Stimulated activated CD4-positive, alpha-beta T cell treated with anti-CD3 and anti-CD28 coated beads, Interleukin-2, amount 100 ng/mL, for 48 hours (primary cell): ENCODE measurements at regions not wholly inside any gene's neighbourhood (a gene's known extent, or its start where the extent isn't known, plus 50 kb on each side); places are given as distances from the start of the nearest gene placed in this dataset.
"Not testable (repeated sequence)": the region's sequence is repeated elsewhere in the genome, so short reads cannot be mapped to it uniquely, and the experiment has no call there.

Source experiments
- DNase-seq, 2 donors: peaks; one replicate each; pipeline ENCODE4 v3.0.0-alpha.2; 2020

- DNase-seq = no peak
Measured at GRCh38 chr4:64001229-64001898, 407.9 kb downstream of the TECRL start.

DNA sequence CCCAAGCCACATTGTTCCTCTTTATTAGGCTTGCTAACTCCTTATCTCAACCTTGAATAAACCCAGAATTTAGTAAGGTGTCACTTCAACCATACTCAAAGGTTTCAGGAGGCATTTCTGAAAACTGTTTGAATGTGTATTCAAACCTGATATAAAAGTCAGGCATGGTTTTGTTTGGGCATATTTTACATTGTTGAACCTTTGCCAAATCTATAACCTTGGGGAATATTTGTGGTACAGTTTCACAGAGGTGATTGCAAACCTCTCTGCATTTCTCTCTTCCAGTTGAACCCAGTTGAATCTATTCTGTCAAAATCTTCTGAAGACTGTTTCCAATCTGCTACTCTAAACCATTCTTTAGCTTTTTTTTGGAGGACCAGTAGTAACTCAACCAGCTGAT lies 409.0 kb downstream of the TECRL start:
- DNase-seq = no peak

GRCh38 chr4:63986253-63986652 lies 423.0 kb downstream of the TECRL start:
- no peak for DNase-seq

DNA sequence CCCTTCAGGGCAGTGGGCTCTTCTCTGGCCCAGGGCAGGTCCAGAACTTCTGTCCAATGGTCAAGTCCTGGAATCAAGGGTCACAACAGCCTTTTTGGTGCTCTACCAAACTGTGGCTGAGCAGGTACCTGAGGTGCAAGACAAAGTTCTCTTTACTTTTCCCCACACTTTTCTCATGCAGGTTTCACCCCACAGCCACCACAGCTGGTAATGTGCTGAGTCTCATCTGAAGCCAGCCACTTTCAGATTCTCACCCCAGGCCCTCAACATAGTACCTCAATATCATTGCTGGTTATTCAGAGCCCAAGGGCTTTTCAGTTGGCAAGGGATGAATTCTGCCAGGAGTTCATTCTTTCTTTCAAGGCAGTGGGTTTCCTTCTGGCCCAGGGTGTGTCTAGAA lies 426.0 kb downstream of the TECRL start:
- DNase-seq = no peak

DNA sequence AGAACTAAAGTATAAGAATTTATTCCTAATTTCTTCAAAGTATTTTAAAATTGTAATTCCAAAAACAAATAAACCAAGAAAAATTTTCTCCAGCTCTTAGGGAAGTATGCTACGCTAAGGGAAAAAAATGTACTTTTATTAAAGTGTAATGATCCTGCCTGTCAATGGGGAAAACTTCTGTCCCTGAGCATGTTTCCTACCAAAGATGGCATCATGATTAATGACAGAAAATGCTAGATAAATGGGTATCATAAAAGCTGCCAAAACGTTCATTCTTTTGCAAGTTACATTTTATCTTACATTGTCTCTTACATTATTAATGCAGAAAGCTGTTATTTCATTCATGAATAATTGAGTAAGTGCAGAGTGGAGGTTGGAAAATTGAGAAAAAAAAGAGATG lies 443.4 kb downstream of the TECRL start:
- no peak for DNase-seq

GRCh38 chr4:63942706-63943286 lies 466.5 kb downstream of the TECRL start:
- DNase-seq = not testable (repeated sequence)

DNA sequence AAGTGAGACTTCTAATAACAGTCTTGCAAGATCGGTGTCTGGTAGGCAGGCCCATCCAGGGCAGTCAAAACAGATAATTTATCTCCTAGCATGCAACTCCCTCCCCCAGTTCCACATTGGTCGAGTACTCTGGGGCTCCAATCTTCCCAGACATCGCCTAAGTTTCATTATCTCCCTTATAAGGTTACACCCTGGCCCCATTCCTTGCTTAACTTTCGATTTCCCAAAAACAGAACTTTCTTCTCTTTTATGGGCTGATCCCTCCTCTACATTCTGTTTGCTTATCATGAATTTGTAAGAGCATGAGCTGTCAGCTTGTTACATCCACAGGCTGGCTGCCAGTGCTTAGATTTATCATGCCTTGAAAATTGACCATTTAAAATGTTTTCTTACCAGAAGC lies 471.3 kb downstream of the TECRL start:
- no peak for DNase-seq

- DNase-seq = no peak
Measured at GRCh38 chr4:63922146-63922545, 487.1 kb downstream of the TECRL start.

DNA sequence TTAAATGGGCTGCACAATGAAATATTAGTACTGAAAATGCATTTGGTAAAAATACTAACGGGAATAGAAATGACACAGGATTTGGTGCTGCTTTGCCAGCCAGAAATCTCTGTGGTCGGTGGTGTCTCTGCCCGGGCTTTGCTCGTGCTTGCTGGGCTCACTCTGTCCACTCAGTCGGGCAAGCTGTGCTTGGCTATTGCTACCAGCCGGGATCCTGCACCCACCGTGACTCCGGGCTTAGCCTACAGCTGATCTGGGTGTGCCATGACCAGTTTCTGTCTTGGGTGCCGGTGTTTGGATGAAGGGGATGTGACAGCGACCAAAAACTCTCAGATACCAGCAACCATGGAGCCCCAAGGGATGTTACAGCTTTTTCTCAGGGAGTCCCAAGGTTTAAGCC lies 487.7 kb downstream of the TECRL start:
- no peak for DNase-seq

DNA sequence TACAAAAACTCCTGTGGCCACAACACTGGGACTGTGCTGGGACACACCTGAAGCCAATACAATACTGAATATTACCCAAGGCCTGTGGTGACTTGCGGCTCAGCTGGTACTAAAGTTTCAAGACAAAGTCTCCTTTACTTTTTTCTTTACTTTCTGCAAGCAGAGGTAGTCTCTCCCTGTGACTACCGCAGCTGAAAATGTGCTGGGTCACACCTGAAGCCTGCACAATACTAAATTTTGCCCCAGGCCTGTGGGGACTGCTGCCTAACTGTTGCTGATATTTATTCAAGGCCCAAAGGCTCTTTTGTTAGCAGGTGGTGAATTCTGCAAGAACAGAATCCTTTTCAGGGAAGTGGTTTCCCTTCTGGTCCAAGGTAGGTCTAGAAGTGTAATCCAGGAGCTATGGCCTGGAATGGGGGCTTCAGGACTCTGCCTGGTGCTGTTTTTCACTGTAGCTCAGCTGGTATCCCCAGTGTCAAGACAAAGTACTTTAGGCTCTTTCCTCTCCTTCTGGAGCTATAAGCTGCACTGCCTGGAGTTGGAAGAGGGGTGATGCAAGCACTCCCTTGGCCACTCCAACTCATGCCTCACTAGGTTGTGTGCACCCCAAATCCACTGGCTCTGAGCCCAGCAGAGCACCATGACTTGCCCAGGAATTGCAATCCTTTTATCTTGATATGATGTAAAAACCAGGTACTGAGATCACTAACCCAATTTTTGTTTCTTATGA lies 489.4 kb downstream of the TECRL start:
- no peak for DNase-seq

- no peak for DNase-seq
Measured at GRCh38 chr4:63906660-63907183, 502.5 kb downstream of the TECRL start.

DNA sequence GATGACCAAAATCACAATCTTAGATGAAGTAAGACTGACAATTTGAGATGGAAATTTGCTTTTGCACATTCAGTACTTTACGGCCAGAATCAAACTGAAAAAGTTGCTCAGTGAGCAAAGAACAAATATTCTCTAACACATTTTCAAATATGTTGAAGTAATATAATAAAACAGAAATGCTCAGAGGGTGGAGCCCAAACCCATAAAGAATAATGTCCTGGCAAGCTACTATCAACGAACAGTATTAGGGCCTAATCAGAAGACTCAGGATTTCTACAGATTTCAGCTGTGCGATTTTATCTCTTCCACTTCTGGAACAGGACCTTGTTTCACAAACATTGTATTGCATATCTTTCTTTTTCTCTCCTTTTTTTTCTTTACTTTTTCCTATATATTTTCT lies 505.0 kb downstream of the TECRL start:
- no peak for DNase-seq

DNA sequence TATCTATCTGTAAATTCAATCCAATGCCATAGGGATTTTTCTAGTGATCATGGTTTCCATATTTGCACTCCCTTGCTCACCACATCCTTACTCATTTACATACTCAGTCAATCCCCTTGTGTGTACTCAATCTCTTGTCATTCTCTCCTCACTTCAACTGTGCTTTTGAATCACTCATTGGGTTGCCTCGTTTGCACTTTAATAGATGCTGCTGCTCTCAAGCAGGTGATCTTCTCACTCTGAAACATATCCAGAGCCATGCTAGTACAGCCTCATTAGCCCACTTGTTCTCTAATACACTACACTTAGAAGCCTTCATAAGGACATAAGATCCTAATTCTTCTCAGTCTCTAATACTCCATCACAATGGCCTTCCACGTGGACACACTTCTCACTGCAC lies 507.9 kb downstream of the TECRL start:
- DNase-seq = no peak

DNA sequence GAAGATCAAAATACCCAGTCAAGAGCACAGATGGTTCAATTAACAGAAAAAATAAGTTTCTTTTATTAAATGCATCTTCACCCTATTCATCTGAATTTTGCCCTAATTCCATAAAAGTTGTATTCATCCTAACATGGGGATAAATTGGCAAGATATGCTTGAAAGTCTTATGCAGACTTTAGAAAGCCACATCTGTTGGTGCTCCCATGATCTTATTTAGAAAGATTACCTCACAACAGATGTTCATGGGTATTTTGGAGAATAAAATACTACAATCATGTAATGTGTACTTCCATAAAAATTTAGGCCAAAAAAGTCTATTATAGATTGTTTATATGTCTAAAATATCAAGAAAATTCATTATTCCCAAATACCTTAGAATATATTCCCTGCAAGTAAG lies 510.3 kb downstream of the TECRL start:
- no peak for DNase-seq

DNA sequence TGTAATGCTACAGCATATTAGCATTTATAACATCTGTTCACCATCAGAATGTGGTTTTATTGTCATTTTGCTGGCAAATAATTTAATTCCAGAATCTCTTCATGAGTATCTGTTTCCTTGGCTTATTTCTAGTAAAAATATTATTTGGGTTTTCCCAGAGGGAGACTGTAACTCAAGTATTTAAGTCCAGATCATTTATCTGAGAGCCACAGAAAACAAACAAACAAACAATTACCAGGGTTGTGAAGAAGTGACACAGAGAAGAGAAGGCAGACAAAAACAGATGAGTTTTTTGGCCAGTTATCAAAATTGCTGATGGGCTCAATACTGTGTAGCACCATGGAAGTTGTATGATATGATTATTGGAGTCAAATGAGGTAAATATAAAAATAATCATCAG lies 515.1 kb downstream of the TECRL start:
- DNase-seq = no peak

GRCh38 chr4:63869370-63869769 lies 539.9 kb downstream of the TECRL start:
- no peak for DNase-seq

GRCh38 chr4:63851496-63851895 lies 557.8 kb downstream of the TECRL start:
- DNase-seq = no peak

- DNase-seq = no peak
Measured at GRCh38 chr4:63841266-63841665, 568.0 kb downstream of the TECRL start.

GRCh38 chr4:63831590-63832155 lies 577.6 kb downstream of the TECRL start:
- DNase-seq = no peak

DNA sequence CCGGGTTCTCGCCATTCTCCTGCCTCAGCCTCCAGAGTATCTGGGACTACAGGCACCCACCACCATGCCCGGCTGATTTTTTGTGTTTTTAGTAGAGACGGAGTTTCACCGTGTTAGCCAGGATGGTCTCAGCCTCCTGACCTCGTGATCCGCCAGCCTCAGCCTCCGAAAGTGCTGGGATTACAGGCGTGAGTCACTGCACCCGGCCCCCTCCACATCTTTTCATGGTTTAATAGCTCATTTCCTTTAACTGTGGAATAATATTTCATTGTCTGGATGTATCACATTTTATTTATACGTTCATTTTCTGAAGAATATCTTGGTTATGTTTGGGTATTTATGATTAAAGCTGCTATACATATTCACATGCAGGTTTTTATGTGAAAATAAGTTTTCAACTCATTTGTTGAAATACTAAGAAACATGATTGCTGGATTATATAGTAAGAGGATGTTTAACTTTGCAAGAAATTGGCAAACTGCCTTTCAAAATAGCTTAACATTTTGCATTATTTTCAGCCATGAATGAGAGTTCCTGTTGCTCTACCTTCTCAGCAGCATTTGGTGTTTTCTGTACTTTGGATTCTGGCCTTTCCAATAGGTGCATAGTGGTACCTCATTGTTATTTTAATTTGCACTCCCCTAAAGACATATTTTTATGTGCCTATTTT lies 591.9 kb downstream of the TECRL start:
- DNase-seq = no peak

GRCh38 chr4:63814171-63814964 lies 594.9 kb downstream of the TECRL start:
- no peak for DNase-seq

- no peak for DNase-seq
Measured at GRCh38 chr4:63799166-63799565, 610.1 kb downstream of the TECRL start.
